Adrenal gland (tissue), 5 donors: ENCODE measurements at regions not wholly inside any gene's neighbourhood (a gene's known extent, or its start where the extent isn't known, plus 50 kb on each side); places are given as distances from the start of the nearest gene placed in this dataset.

Experiments used
- POLR2A ChIP-seq, 2 donors: fragments of 450-650 bp; IDR thresholded peaks; one replicate each; pipeline ENCODE4 v1.6.1; 2017; ENCODE audit warnings: antibody characterized with exemption in 2 of 2, mild to moderate bottlenecking in 2 of 2, moderate library complexity in 1 of 2
- TF ChIP-seq, protein P1 (sequence below), 6 experiments: fragments of 450-650 bp in 4 of 6; fragments of 200-600 bp in 2 of 6; sonication (generic) in 1 of 6; IDR thresholded peaks; 1 replicate in 5 of 6; 2 replicates in 1 of 6; pipeline versions ENCODE4 v1.5.1 to v1.8.0; 2016 to 2021; ENCODE audit warnings: antibody characterized with exemption in 6 of 6, mild to moderate bottlenecking in 2 of 6, moderate library complexity in 1 of 6
- donor health status: DM: no; HTN: no; CAD: no.

DNA sequence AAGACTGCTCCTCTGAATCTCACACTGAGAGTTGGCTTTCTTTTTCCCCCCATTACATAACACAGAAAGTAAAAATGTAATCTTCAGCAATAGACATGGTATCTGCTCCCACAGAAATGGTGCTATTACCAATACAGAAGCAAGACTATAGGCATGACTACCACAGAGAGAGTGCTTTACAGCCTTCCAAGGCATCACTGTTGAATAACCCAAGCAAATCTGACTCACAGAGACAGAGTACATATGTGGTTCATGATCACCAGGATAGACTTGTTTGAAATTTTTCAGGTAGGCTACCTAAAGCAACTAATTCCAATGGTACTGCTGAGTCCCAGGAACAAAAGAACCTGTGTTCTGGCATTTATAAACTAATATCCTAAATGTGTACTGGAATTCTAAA is 1373.4 kb upstream of the C9orf72 start:
- TF ChIP-seq POLR2A (IDR thresholded peaks at IDR 0.05) = no peak
- TF ChIP-seq, protein P1, sequence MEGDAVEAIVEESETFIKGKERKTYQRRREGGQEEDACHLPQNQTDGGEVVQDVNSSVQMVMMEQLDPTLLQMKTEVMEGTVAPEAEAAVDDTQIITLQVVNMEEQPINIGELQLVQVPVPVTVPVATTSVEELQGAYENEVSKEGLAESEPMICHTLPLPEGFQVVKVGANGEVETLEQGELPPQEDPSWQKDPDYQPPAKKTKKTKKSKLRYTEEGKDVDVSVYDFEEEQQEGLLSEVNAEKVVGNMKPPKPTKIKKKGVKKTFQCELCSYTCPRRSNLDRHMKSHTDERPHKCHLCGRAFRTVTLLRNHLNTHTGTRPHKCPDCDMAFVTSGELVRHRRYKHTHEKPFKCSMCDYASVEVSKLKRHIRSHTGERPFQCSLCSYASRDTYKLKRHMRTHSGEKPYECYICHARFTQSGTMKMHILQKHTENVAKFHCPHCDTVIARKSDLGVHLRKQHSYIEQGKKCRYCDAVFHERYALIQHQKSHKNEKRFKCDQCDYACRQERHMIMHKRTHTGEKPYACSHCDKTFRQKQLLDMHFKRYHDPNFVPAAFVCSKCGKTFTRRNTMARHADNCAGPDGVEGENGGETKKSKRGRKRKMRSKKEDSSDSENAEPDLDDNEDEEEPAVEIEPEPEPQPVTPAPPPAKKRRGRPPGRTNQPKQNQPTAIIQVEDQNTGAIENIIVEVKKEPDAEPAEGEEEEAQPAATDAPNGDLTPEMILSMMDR (IDR thresholded peaks at IDR 0.05) = no peak
